Left ventricle myocardium inferior (tissue), 1 donor: ENCODE measurements at regions not wholly inside any gene's neighbourhood (a gene's known extent, or its start where the extent isn't known, plus 50 kb on each side); places are given as distances from the start of the nearest gene placed in this dataset.

Experiments
- DNase-seq: peaks from one replicate; pipeline ENCODE4 v3.0.0-alpha.2; 2020
- H3K27ac ChIP-seq: fragments of 200-600 bp; replicated peaks from 2 replicates; pipeline ENCODE4 v1.8.0; 2021
- H3K27me3 ChIP-seq: fragments of 200-600 bp; 2 replicates; pipeline ENCODE4 v1.8.0; 2021; ENCODE audit warnings: low read depth
- H3K36me3 ChIP-seq: fragments of 200-600 bp; 2 replicates; pipeline ENCODE4 v1.8.0; 2021
- H3K4me1 ChIP-seq: fragments of 200-600 bp; 2 replicates; pipeline ENCODE4 v1.8.0; 2021
- H3K4me3 ChIP-seq: fragments of 200-600 bp; 2 replicates; pipeline ENCODE4 v1.8.0; 2021; ENCODE audit warnings: mild to moderate bottlenecking, moderate library complexity
- H3K9me3 ChIP-seq: fragments of 200-600 bp; replicated peaks from 2 replicates; pipeline ENCODE4 v1.8.0; 2021
- intact Hi-C: fragments of 100-400 bp; cut with micrococcal nuclease; formaldehyde crosslinking; loops from one replicate; pipeline ENCODE4 v1.11.0; 2022
- TF ChIP-seq, protein P1 (sequence below): fragments of 200-600 bp; IDR thresholded peaks from 2 replicates; pipeline ENCODE4 v1.8.0; 2021; ENCODE audit warnings: antibody characterized with exemption, mild to moderate bottlenecking, borderline replicate concordance
- donor health status: DM: no; HTN: yes; CAD: no; lungs with severe emphysema.

GRCh38 chr2:221929259-221929658 is 357.2 kb upstream of the EPHA4 start:
- Histone ChIP-seq H3K4me3 (no peak overlapping the region), H3K36me3 (no peaks in the 10 kb centered on the region), H3K4me1 (no peaks in the 10 kb centered on the region), H3K27me3 (peaks cover 12% of the 10 kb centered on the region), H3K27ac (no peak overlapping the region), H3K9me3 (peaks cover 8% of the 10 kb centered on the region)
- TF ChIP-seq, protein P1, sequence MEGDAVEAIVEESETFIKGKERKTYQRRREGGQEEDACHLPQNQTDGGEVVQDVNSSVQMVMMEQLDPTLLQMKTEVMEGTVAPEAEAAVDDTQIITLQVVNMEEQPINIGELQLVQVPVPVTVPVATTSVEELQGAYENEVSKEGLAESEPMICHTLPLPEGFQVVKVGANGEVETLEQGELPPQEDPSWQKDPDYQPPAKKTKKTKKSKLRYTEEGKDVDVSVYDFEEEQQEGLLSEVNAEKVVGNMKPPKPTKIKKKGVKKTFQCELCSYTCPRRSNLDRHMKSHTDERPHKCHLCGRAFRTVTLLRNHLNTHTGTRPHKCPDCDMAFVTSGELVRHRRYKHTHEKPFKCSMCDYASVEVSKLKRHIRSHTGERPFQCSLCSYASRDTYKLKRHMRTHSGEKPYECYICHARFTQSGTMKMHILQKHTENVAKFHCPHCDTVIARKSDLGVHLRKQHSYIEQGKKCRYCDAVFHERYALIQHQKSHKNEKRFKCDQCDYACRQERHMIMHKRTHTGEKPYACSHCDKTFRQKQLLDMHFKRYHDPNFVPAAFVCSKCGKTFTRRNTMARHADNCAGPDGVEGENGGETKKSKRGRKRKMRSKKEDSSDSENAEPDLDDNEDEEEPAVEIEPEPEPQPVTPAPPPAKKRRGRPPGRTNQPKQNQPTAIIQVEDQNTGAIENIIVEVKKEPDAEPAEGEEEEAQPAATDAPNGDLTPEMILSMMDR, result no peak
- no peak for DNase-seq
- intact Hi-C loops, result no loop called here

DNA sequence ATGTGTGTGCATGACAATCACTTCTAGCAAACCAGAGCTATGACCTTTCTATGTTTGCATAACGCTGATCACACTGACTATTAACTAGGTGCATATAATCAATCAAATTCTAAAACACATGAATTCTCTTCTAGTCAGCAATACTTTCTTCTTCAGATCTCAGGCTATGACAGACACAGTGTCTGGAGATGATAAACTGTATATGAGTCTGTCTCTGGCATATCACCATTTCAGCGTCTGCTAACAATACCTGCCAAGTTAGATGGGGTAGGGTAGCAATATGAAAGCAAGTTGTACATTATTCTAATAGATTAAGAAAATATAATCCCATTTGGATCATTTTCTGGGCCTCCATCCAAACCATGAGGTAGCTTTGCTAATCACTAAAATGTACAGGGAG is 354.2 kb upstream of the EPHA4 start:
- Histone ChIP-seq H3K27me3 (peaks cover 15% of the 10 kb centered on the region), H3K4me3 (no peak overlapping the region), H3K36me3 (no peaks in the 10 kb centered on the region), H3K4me1 (no peaks in the 10 kb centered on the region), H3K27ac (no peak overlapping the region), H3K9me3 (no peaks in the 10 kb centered on the region)
- DNase-seq, result no peak
- intact Hi-C loops, result no loop called here
- TF ChIP-seq, protein P1, result no peak

DNA sequence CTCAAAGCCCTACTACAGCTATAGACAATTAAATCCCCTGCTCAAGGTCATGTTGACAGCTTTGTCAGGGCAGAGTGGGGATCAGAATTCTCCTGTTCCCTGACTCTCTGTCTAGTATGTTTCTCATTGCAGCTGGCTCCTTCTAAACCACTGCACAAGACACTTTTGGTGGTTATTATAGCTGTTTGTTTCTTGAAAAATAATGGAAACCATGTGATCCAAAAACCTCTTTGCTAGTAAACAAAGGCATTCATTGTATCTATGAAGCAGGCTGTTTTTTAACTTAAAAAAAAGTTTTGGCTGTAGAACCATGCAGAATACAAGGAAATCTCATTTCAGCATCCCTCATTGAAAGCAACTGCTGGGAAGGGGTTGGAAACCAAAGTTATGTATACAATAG is 352.5 kb upstream of the EPHA4 start:
- Histone ChIP-seq H3K27me3 (peaks cover 24% of the 10 kb centered on the region), H3K36me3 (no peaks in the 10 kb centered on the region), H3K27ac (no peak overlapping the region), H3K4me1 (no peaks in the 10 kb centered on the region), H3K9me3 (no peaks in the 10 kb centered on the region), H3K4me3 (no peak overlapping the region)
- intact Hi-C loops, result no loop called here
- no peak for DNase-seq
- TF ChIP-seq, protein P1, result no peak

DNA sequence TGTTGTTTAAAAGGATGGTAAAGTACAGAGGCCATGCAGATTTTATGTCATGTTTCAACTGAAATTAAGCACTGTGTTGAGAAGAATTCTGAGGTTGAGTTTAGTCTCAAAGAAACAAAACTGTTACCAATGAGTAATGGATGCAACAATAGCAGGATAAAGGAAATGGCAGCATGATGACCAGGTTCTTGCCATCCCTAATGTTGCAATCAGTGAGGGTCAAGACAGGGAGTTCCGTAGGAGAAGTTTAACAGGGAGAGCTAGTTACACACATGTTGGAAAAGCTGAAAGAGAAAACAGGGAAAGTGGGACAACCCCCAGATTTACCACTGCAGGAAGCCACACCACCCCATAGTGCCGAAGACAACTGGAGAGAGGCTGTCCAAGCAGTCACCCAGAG is 343.8 kb upstream of the EPHA4 start:
- Histone ChIP-seq H3K27ac (no peak overlapping the region), H3K4me1 (no peaks in the 10 kb centered on the region), H3K9me3 (no peaks in the 10 kb centered on the region), H3K27me3 (peaks cover 18% of the 10 kb centered on the region), H3K4me3 (no peak overlapping the region), H3K36me3 (no peaks in the 10 kb centered on the region)
- DNase-seq, result no peak
- intact Hi-C loops, result no loop called here
- TF ChIP-seq, protein P1, result no peak

DNA sequence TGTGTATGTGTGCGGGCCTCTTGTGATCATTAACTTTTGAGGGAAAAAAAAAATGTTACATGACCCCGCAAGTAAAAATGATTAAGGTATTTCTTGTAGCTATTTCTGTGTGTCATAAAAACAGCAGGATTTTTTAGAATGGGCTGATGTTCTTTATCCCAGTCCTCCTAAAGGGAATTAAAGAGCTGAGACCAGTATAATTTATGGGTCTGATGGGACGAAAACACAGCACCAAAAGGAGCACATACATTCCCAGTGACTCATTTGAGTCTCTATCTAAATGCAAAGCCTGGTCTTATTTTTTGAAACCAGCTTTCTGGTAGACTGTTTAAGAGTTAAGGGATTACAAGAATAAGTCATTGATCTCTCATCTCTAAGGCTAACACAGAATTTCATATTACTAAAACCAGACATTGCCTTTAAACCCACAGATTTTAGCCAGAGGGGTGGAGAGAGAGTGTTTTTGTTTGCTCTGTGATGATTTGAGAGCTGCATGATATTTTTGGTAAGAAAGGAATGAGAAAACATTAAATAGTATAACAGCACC is 342.3 kb upstream of the EPHA4 start:
- Histone ChIP-seq H3K4me1 (no peaks in the 10 kb centered on the region), H3K36me3 (no peaks in the 10 kb centered on the region), H3K27ac (no peak overlapping the region), H3K9me3 (no peaks in the 10 kb centered on the region), H3K27me3 (peaks cover 5% of the 10 kb centered on the region), H3K4me3 (no peak overlapping the region)
- intact Hi-C loops, result no loop called here
- TF ChIP-seq, protein P1, result no peak
- DNase-seq, result no peak
